ENCODE measurements at regions not wholly inside any gene's neighbourhood (a gene's known extent, or its start where the extent isn't known, plus 50 kb on each side); places are given as distances from the start of the nearest gene placed in this dataset.

DNA sequence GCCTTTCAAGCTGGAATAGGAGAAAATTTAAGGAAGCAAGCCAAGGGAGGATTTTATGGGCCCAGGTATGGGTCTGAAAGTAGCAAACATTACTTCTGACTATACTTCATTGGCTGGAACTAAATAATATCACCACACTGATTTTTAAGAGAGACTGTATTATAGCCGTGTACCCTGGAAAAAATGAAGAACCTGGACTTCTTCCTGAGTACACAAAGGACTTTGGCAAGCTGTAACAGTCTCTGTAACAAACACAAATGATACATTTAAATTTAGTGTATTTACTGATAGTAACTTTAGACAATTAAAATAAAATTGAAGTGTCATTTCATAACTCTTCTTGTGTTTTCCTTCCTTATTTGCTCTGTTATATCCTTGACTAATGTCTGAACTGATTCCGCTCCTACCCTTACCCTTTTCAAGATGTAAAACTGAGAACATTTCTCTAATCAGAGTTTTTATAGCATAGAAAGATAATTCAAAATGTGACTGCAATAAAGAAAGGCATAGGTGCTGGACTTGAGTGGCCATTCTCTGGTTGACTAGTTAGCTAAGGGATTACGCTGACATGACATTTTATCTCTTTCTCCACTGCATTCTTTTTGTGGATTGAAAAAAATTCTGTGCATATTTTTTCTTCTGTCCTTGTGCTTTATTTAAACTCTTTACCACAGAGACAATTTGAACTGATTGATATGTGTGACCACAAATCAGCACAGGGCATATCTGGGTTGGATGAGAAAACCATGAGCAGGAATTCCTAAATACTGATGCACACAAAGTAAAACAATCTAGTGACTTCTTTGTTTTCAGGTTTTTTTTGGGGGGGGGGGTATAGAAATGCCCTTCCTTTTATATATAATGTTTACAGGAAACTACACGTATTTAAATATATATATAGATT lies 349.7 kb downstream of the MDFIC start:
- TF ChIP-seq, protein P1, sequence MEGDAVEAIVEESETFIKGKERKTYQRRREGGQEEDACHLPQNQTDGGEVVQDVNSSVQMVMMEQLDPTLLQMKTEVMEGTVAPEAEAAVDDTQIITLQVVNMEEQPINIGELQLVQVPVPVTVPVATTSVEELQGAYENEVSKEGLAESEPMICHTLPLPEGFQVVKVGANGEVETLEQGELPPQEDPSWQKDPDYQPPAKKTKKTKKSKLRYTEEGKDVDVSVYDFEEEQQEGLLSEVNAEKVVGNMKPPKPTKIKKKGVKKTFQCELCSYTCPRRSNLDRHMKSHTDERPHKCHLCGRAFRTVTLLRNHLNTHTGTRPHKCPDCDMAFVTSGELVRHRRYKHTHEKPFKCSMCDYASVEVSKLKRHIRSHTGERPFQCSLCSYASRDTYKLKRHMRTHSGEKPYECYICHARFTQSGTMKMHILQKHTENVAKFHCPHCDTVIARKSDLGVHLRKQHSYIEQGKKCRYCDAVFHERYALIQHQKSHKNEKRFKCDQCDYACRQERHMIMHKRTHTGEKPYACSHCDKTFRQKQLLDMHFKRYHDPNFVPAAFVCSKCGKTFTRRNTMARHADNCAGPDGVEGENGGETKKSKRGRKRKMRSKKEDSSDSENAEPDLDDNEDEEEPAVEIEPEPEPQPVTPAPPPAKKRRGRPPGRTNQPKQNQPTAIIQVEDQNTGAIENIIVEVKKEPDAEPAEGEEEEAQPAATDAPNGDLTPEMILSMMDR (IDR thresholded peaks at IDR 0.05; ENCODE audit: low read depth, low read length, poor library complexity, severe bottlenecking), result no peak
- TF ChIP-seq EZH2phosphoT487 (IDR thresholded peaks at IDR 0.05; ENCODE audit: borderline replicate concordance, low read length), result no peak
